K562 (cell line): ENCODE measurements at regions not wholly inside any gene's neighbourhood (a gene's known extent, or its start where the extent isn't known, plus 50 kb on each side); places are given as distances from the start of the nearest gene placed in this dataset.

ENCODE experiments used
- ARID1B ChIP-seq: fragments of 450-650 bp; IDR thresholded peaks from 2 replicates; pipeline ENCODE4 v1.6.1; 2016; ENCODE audit warnings: antibody characterized with exemption, mild to moderate bottlenecking, inconsistent platforms
- HDAC3 ChIP-seq: fragments of 450-650 bp; IDR thresholded peaks from 2 replicates; pipeline ENCODE4 v1.6.1; 2018; ENCODE audit warnings: borderline replicate concordance, mild to moderate bottlenecking, moderate library complexity; ENCODE audit not compliant: partially characterized antibody
- MTA1 ChIP-seq: fragments of 450-650 bp; IDR thresholded peaks from 2 replicates; pipeline ENCODE4 v1.6.1; 2017; ENCODE audit warnings: borderline replicate concordance
- MYC ChIP-seq, 2 experiments: fragments of 250-450 bp in 1 of 2; sonication (Bioruptor Pico) in 1 of 2; IDR thresholded peaks; 2 replicates each; pipeline versions ENCODE4 v1.5.1 to v1.6.1; 2012 to 2021; ENCODE audit warnings: low read depth in 2 of 2, borderline replicate concordance in 1 of 2, improper control_type of control experiment in 1 of 2, low read length in 1 of 2, mild to moderate bottlenecking in 1 of 2, moderate library complexity in 1 of 2
- PURB ChIP-seq: sonication (generic); formaldehyde crosslinking; IDR thresholded peaks from 2 replicates; pipeline ENCODE4 v1.9.0; 2021; ENCODE audit warnings: low read depth, mild to moderate bottlenecking, missing genetic modification reagents
- TEAD1 ChIP-seq, 2 experiments: fragments of 450-650 bp in 1 of 2; sonication (generic) in 1 of 2; formaldehyde crosslinking; IDR thresholded peaks; 2 replicates each; pipeline versions ENCODE4 v1.4.0 to v1.8.0; 2020 to 2022; ENCODE audit warnings: mild to moderate bottlenecking in 2 of 2, missing genetic modification reagents in 1 of 2
- VEZF1 ChIP-seq: fragments of 200-800 bp; sonication (Bioruptor generic); IDR thresholded peaks from 2 replicates; pipeline ENCODE4 v1.6.1; 2017; ENCODE audit warnings: missing genetic modification characterization, missing compliant biosample characterization
- ZNF592 ChIP-seq: fragments of 450-650 bp; IDR thresholded peaks from 2 replicates; pipeline ENCODE4 v1.6.1; 2017; ENCODE audit warnings: antibody characterized with exemption, mild to moderate bottlenecking

- TF ChIP-seq ZNF592 (no peak), MYC (IDR thresholded peaks at IDR 0.05; ENCODE audit: low read depth, low read length) (no peak), MYC (CRISPR knock-in tag; IDR thresholded peaks at IDR 0.05; ENCODE audit: borderline replicate concordance, low read depth) (no peak), TEAD1 (CRISPR knock-in tag; IDR thresholded peaks at IDR 0.05) (no peak), MTA1 (no peak), PURB (CRISPR knock-in tag) (no peak), ARID1B (no peak), HDAC3 (no peak), VEZF1 (CRISPR knock-in tag) (no peak)
Measured at GRCh38 chr11:81477277-81477676, 1256.4 kb downstream of the FAM181B start (continued).
